ENCODE measurements at regions not wholly inside any gene's neighbourhood (a gene's known extent, or its start where the extent isn't known, plus 50 kb on each side); places are given as distances from the start of the nearest gene placed in this dataset.

DNA sequence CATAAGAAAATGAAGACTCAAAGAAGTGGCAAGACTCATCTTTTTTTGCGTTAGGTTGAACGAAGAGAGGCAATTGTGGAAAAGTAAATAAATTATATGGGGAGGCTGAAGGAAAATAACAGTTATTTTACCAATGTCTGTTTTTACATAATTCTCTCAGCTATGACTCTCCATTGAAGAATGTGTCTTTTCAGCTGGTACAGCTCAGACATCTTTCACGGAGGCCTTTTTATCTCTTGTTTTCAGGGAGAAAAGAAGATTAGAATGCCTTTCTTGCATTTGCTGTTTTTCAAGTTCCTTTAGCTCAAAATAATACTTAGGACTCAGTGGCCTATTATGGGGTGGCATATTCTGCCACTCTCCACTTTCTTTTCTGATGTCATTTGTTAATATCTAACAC is 153.0 kb downstream of the ADAM29 start:
- CTCF ChIA-PET: no interaction called here
- no peak overlapping the region for H3K9ac ChIP-seq (ENCODE audit: low read length)
- no peak overlapping the region for H3K4me2 ChIP-seq (ENCODE audit: low read length)
- H3K9me2 ChIP-seq (ENCODE audit: insufficient read depth): no peaks in the 10 kb centered on the region
- no peaks in the 10 kb centered on the region for H3K27me3 ChIP-seq (ENCODE audit: insufficient read depth, low read length)
- TF ChIP-seq, protein P1, sequence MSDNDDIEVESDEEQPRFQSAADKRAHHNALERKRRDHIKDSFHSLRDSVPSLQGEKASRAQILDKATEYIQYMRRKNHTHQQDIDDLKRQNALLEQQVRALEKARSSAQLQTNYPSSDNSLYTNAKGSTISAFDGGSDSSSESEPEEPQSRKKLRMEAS (IDR thresholded peaks at IDR 0.05): no peak
- no peak for TF ChIP-seq JUND (IDR thresholded peaks at IDR 0.05)
- TF ChIP-seq ZNF274 (IDR thresholded peaks at IDR 0.05; ENCODE audit: low read depth, low read length): no peak
- TF ChIP-seq CBX3 (IDR thresholded peaks at IDR 0.05; ENCODE audit: low read depth): no peak
- TF ChIP-seq, protein P2, sequence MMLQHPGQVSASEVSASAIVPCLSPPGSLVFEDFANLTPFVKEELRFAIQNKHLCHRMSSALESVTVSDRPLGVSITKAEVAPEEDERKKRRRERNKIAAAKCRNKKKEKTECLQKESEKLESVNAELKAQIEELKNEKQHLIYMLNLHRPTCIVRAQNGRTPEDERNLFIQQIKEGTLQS (IDR thresholded peaks at IDR 0.05): no peak
- TF ChIP-seq, protein P3, sequence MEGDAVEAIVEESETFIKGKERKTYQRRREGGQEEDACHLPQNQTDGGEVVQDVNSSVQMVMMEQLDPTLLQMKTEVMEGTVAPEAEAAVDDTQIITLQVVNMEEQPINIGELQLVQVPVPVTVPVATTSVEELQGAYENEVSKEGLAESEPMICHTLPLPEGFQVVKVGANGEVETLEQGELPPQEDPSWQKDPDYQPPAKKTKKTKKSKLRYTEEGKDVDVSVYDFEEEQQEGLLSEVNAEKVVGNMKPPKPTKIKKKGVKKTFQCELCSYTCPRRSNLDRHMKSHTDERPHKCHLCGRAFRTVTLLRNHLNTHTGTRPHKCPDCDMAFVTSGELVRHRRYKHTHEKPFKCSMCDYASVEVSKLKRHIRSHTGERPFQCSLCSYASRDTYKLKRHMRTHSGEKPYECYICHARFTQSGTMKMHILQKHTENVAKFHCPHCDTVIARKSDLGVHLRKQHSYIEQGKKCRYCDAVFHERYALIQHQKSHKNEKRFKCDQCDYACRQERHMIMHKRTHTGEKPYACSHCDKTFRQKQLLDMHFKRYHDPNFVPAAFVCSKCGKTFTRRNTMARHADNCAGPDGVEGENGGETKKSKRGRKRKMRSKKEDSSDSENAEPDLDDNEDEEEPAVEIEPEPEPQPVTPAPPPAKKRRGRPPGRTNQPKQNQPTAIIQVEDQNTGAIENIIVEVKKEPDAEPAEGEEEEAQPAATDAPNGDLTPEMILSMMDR (IDR thresholded peaks at IDR 0.05 in 2 of 3, conservative IDR thresholded peaks at IDR 0.05 in 1 of 3; ENCODE audit: borderline replicate concordance in 1 of 3, insufficient read depth in 1 of 3, low read depth in 2 of 3, low read length in 2 of 3): no peak
- TF ChIP-seq YY1 (IDR thresholded peaks at IDR 0.05; ENCODE audit: extremely low read depth, insufficient replicate concordance, low read depth, low read length): no peak
- no peak for TF ChIP-seq FOSL1 (IDR thresholded peaks at IDR 0.05; ENCODE audit: low read depth)
- TF ChIP-seq, protein P4, sequence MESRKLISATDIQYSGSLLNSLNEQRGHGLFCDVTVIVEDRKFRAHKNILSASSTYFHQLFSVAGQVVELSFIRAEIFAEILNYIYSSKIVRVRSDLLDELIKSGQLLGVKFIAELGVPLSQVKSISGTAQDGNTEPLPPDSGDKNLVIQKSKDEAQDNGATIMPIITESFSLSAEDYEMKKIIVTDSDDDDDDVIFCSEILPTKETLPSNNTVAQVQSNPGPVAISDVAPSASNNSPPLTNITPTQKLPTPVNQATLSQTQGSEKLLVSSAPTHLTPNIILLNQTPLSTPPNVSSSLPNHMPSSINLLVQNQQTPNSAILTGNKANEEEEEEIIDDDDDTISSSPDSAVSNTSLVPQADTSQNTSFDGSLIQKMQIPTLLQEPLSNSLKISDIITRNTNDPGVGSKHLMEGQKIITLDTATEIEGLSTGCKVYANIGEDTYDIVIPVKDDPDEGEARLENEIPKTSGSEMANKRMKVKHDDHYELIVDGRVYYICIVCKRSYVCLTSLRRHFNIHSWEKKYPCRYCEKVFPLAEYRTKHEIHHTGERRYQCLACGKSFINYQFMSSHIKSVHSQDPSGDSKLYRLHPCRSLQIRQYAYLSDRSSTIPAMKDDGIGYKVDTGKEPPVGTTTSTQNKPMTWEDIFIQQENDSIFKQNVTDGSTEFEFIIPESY (IDR thresholded peaks at IDR 0.05; ENCODE audit: extremely low read depth, insufficient replicate concordance, low read length): no peak
- no peak for TF ChIP-seq CEBPB (IDR thresholded peaks at IDR 0.05; ENCODE audit: low read depth)
- no peak for TF ChIP-seq RAD21 (IDR thresholded peaks at IDR 0.05; ENCODE audit: low read depth)
- DNase-seq (ENCODE audit: low read depth, low spot score) (no peak), ATAC-seq (no peak)
- no peaks in the 10 kb centered on the region for H3K79me2 ChIP-seq (ENCODE audit: insufficient read depth, low read length)
- H3K4me3 ChIP-seq (replicated peaks in 1 of 2; ENCODE audit: low read depth in 1 of 2, low read length in 2 of 2): no peak overlapping the region
- H4K20me1 ChIP-seq (ENCODE audit: insufficient read depth): no peaks in the 10 kb centered on the region
- no peaks in the 10 kb centered on the region for H3K4me1 ChIP-seq (ENCODE audit: control insufficient read depth in 1 of 2, insufficient read depth in 2 of 2, low read length in 2 of 2)
- no peak overlapping the region for H3K27ac ChIP-seq (ENCODE audit: low read depth, low read length)
- H2AFZ ChIP-seq (ENCODE audit: low read depth, low read length, poor library complexity, severe bottlenecking): no peak overlapping the region
- intact Hi-C loops (cut with micrococcal nuclease): no loop called here
- no peaks in the 10 kb centered on the region for H3K36me3 ChIP-seq (ENCODE audit: control insufficient read depth in 1 of 2, insufficient read depth in 2 of 2, low read length in 2 of 2)
- no TSS peak for BruUV-seq (replicated peaks)
- RAD21 ChIA-PET (ENCODE audit: low non-redundant PET in 1 of 2, low total read pairs in 2 of 2, uncharacterized antibody in 2 of 2, unreplicated experiment in 2 of 2): no interaction called here
- POLR2A ChIA-PET: no interaction called here
- H3K9me3 ChIP-seq (ENCODE audit: control insufficient read depth in 1 of 2, insufficient read depth in 1 of 2, low read depth in 1 of 2, low read length in 2 of 2): no peaks in the 10 kb centered on the region
